Stimulated activated CD4-positive, alpha-beta T cell treated with anti-CD3 and anti-CD28 coated beads, Interleukin-12 subunit alpha, Interleukin-12 subunit beta, amount 100 ng/mL, for 48 hours (primary cell): ENCODE measurements at regions not wholly inside any gene's neighbourhood (a gene's known extent, or its start where the extent isn't known, plus 50 kb on each side); places are given as distances from the start of the nearest gene placed in this dataset.

Experiments used
- DNase-seq, 3 donors: peaks; one replicate each; pipeline ENCODE4 v3.0.0-alpha.2; 2020; ENCODE audit warnings: low read depth in 2 of 3, low spot score in 1 of 3

DNA sequence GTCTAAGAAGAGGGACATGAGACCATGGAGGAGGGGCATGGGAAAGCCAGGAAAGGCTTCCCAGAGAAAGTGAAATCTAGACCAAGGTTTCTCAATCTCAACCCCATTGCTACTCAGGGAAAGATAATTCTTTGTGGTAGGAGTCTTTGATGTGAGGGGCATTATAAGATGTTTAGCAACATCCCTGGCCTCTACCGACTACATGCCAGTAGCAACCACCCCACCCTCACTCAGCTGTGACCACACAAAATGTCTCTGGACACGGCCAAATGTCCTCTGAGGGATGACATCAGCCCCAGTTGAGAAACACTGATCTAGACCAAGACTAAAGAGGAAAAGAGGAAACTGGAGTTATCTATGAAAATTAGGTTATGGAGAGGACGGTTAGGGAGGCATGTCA, 298.5 kb upstream of the KIF2A start:
- no peak for DNase-seq

- DNase-seq, result no peak
Observed at GRCh38 chr5:62011089-62011664, 294.8 kb upstream of the KIF2A start.

DNA sequence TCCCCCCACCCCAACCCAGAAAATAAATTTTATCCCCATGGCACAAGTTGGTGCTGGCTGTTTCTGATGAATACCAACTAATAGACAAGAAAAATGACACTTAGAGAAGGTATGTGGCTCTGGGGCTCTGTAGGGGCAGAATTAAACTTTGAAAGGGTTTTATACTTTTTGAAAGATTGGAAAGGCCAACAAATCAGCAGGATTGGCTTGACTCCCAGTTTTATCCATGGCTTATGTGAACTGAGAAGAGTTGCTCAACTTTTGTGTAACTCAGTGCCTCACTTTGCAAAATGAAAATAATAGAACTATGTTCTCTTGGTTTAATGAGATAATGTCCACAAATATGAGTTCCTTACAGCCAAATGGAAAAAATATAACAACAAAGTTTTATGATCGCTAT, 288.9 kb upstream of the KIF2A start:
- DNase-seq, result no peak

DNA sequence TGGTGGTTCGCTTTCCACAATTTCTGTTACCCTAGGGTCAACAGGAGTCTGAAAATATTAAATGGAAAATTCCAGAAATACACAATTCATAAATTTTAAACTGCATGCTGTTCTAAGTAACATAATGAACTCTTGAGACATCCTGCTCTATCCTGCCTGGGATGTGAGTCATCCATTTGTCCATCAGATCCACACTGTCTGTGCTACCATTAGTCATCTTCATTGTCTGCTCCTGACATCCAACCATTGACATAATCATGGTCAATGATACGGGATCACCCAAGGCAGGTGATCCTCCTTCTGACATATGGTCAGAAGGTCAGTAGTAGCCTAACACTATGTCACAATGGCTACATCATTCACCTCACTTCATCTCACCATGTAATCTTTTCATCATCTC, 276.7 kb upstream of the KIF2A start:
- DNase-seq, result no peak

GRCh38 chr5:62030326-62030725, 275.7 kb upstream of the KIF2A start:
- no peak for DNase-seq

DNA sequence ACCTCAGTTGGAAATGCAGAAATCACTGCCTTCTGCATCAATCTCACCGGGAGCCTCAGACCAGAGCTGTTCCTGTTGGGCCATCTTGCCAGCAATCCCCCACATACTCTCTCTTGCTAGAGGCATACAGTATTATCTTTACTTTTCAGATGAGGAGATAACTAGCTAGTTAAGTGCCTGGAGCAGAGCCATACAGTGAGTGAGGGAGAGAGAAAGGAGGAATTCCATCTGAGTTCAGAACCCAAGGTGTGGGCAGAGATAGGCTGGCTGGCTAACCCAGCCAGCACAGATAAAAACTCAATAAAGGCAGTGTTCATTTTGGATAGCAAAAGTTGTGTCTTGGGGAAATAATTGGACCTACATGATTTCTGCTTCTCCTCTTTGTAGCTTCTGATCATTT, 268.0 kb upstream of the KIF2A start:
- DNase-seq, result no peak

GRCh38 chr5:62041156-62041756, 264.8 kb upstream of the KIF2A start:
- DNase-seq, result no peak

DNA sequence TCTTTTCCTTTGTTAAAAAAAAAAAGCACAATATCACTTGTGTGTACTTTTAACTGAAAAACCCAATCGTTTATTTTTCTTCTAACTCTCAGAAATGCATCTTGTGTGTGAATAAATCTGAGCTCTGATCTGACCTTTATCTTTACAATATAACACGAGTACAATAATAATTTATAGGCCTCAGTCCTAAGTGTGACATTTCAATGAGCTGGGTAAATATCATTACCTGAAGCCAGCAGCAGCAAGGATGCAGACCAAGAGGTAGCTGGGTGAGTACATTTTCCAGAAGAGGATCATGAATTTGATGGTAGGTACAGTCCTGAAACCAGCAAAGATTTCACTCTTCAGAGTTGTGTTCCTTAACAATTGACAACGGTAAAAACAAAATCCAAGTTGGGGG, 264.0 kb upstream of the KIF2A start:
- DNase-seq, result no peak

GRCh38 chr5:62043289-62044280, 262.4 kb upstream of the KIF2A start:
- no peak for DNase-seq

- no peak for DNase-seq
Observed at GRCh38 chr5:62044989-62045388, 261.0 kb upstream of the KIF2A start.

- no peak for DNase-seq
Observed at GRCh38 chr5:62046191-62046590, 259.8 kb upstream of the KIF2A start.

- DNase-seq, result no peak
Observed at GRCh38 chr5:62051747-62052146, 254.3 kb upstream of the KIF2A start.

DNA sequence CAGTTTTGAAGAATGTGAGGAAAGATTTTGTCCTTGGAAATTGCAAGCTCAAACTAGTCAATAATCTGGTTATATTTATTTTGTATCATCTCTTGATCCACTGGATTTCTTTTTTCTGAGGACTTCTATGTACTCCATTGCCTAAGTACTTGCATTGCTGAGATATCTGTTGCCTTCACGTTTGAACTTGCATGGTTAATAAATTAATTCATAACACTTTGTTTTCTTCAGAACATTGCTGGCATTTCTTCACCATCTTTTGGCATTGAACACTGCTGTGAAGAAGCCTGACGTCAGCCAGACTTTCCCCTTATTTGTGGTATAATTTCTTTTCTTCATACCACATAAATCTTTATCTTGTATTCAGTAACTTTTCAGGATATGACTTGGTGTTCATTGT, 246.0 kb upstream of the KIF2A start:
- DNase-seq, result no peak

DNA sequence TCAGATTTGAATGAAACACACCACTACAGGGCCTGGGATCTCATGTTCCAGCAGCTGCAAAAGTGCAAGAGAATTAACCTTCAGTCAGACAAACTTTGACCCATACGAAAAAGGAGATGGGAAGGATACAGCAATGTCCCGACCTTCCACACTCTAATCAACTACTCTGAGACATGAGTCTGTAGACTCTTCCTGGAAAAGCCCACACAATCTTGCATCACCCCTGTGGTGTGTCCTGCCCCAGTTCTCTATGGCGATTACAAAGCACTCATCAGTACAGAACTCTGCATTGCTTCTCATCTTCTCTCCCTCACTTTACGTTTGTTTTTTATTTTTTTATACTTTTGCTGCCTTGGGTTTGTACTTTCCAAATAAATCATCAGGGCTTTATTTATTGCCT, 241.0 kb upstream of the KIF2A start:
- no peak for DNase-seq

DNA sequence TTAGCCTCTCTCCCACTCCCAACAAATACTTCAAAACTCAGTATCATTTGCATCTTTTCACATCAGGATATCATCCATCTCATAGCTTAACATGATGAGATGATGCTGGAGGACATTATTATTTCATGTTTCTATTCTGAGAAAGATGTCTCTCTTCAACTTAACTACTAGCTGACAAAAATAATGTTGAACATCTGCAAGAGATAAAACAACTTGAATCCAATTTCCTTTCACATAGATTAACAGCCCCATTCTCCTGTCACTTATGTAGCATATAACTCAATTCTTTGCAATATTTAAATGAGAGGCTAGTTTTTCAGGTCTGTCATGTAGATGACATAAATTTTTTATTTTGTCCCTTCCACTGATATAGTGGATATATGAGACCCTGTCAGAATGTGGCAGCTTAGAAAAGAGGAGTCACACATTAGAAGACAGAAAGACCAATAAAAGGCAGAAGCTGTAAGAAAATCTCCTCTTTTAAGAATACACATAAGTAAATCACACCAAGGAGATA, 239.2 kb upstream of the KIF2A start:
- no peak for DNase-seq

- DNase-seq, result no peak
Observed at GRCh38 chr5:62068554-62068953, 237.5 kb upstream of the KIF2A start.

GRCh38 chr5:62077387-62077786, 228.6 kb upstream of the KIF2A start:
- DNase-seq, result no peak

- DNase-seq, result no peak
Observed at GRCh38 chr5:62077823-62078550, 228.0 kb upstream of the KIF2A start.

DNA sequence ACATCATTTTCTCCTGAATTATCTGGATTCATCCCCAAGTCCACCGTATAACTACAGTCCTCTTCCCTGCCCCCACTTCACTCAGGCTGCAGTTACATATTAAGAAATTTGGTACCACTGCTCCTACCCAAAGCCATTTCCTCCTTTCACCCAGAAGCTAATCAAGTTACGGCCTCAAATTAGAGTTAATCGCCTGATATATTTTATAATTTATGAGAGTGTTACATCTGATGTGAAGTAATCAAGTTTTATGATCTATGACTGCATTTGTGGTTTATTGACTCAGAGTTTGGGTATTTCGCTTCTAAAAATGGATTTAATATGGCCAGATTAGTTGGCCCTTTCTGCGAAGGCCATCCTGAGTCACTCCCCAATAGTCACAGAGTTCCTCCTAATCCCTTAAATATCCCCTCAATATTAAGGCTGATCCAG, 223.6 kb upstream of the KIF2A start:
- no peak for DNase-seq

- no peak for DNase-seq
Observed at GRCh38 chr5:62083247-62083646, 222.8 kb upstream of the KIF2A start.

DNA sequence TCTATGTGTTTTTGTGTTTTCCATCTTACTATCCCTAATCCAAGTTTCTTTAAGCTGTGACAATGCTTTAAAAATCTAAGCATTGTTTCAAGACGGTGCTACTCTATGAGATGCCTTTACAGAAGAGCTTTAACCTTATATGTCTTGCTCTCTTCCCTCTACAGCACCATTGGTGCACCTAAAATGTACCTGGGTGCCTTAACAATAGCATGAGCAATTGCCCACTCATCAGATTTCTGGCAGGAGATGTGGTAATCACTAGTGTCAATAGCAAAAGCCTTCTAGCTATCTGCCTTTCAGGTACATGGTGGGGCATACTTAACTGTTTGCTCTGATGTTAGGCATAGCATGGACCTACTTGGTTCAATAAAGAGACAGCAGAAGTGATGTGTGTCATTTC, 222.3 kb upstream of the KIF2A start:
- no peak for DNase-seq
